DND-41 (cell line): ENCODE measurements at regions not wholly inside any gene's neighbourhood (a gene's known extent, or its start where the extent isn't known, plus 50 kb on each side); places are given as distances from the start of the nearest gene placed in this dataset.

ENCODE experiments used
- CTCF ChIP-seq: IDR thresholded peaks from 2 replicates; pipeline ENCODE4 v1.5.1; 2012; ENCODE audit warnings: borderline replicate concordance, low read length, moderate library complexity, mild to moderate bottlenecking; ENCODE audit not compliant: poor library complexity, severe bottlenecking; ENCODE audit errors: extremely low read depth
- EZH2 ChIP-seq: IDR thresholded peaks from 3 replicates; pipeline ENCODE4 v1.6.1; 2012; ENCODE audit warnings: borderline replicate concordance, low read depth, mild to moderate bottlenecking, moderate library complexity, low read length, inconsistent platforms; ENCODE audit not compliant: severe bottlenecking

- TF ChIP-seq EZH2 (no peak), CTCF (no peak)
These were observed 73.1 kb upstream of the AGBL1 start for GRCh38 chr15:86006546-86006945.
